ENCODE measurements at regions not wholly inside any gene's neighbourhood (a gene's known extent, or its start where the extent isn't known, plus 50 kb on each side); places are given as distances from the start of the nearest gene placed in this dataset.

GRCh38 chr12:107547389-107547788 is 138.2 kb upstream of the PWP1 start:
- no peak for TF ChIP-seq CTCF (conservative IDR thresholded peaks at IDR 0.05 in 1 of 2, IDR thresholded peaks at IDR 0.05 in 1 of 2; ENCODE audit: low read depth in 1 of 2, low read length in 2 of 2)
- no peak for TF ChIP-seq EZH2 (IDR thresholded peaks at IDR 0.05; ENCODE audit: low read length, missing control alignments)

Measured in fibroblast of lung (primary cell).